GM21717 (cell line): ENCODE measurements at regions not wholly inside any gene's neighbourhood (a gene's known extent, or its start where the extent isn't known, plus 50 kb on each side); places are given as distances from the start of the nearest gene placed in this dataset.
"Not testable (repeated sequence)": the region's sequence is repeated elsewhere in the genome, so short reads cannot be mapped to it uniquely, and the experiment has no call there.

Source experiments
- ATAC-seq: cut with Tn5 transposase; IDR thresholded peaks from one replicate; pipeline ENCODE4 v1.9.1; 2021; ENCODE audit warnings: mild to moderate bottlenecking, moderate library complexity; ENCODE audit not compliant: unreplicated experiment

- no peak for ATAC-seq
These were observed 113.3 kb upstream of the JCAD start for GRCh38 chr10:30172673-30173072.

- no peak for ATAC-seq
These were observed 112.7 kb upstream of the JCAD start for GRCh38 chr10:30172091-30172490.

DNA sequence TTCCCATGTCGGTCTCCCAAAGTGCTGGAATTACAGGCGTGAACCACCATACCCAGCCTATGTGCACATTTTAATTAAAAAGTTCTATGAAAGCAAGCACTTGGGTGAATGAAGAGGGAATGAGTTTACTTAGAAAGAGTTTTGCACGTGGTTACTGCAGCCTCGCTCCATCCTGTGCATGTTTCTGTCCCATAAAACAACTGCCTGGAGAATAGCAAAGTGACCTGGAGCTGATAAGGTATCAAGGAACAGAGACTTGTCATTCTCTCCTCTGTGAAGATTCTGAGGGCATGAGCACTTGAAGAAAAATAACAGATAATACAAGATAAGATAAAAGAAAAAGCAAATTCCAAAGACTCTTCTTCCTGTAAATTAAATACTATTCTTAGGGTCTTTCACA lies 112.2 kb upstream of the JCAD start:
- ATAC-seq = no peak

DNA sequence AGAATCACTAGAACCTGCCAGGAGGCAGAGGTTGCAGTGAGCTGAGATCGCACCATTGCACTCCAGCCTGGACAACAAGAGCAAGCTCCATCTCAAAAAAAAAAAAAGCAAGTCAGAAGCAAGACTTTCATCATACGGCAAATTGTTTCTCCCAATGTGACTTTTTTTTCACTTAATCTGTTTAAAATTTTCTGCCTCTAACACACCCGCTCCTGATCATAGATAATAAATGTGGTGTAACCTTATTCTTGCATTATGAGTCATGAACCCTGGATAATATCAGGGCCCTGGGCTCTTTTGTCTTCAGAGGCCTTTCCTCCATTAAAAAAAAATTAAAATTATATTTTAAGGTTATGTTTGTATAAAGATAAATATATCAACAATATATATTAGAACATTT lies 111.4 kb upstream of the JCAD start:
- no peak for ATAC-seq

- no peak for ATAC-seq
These were observed 110.8 kb upstream of the JCAD start for GRCh38 chr10:30170146-30170545.

GRCh38 chr10:30169342-30169741 lies 110.0 kb upstream of the JCAD start:
- ATAC-seq = no peak

GRCh38 chr10:30166929-30167328 lies 107.5 kb upstream of the JCAD start:
- no peak for ATAC-seq

- not testable (repeated sequence) for ATAC-seq
These were observed 104.0 kb upstream of the JCAD start for GRCh38 chr10:30163410-30163809.

GRCh38 chr10:30162796-30163195 lies 103.4 kb upstream of the JCAD start:
- ATAC-seq = not testable (repeated sequence)

GRCh38 chr10:30160271-30160982 lies 101.0 kb upstream of the JCAD start:
- ATAC-seq = no peak

DNA sequence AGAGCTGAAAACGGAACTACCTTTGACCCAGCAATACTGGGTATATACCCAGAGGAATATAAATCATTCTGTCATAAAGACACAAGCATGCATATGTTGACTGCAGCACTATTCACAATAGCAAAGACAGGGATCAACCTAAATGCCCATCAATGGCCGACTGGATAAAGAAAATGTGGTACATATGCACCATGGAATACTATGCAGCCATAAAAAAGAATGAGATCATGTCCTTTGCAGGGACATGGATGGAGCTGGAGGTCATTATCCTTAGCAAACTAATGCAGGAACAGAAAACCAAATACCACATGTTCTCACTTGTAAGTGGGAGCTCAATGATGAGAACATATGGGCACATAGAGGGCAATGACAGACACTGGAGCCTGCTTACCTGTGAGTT lies 100.2 kb upstream of the JCAD start:
- ATAC-seq = not testable (repeated sequence)

DNA sequence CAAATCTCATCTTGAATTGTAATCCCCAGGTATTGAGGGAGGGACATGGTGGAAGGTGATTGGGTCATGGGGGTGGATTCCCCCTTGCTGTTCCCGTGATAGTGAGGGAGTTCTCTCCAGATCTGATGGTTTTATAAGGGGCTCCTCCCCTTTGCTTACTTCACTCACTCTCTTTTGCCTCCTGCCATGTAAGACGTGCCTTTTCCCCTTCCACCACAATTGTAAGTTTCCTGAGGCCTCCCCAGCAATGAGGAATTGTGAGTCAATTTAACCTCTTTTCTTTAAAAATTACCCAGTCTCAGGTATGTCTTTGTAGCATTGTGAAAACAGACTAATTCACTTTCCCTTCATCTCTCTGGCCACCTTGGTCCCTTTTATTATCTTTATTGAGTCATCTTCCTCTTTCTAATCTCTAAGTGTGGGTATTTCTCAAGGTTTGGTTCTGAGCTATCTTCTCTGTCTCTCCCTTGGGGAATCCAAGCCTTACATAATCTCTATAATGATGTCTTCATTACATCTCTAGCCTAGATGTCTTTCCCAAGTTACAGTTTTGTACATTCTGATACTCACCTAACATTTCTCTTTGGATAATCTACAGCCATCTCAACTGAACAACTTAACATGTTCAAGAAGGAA lies 99.1 kb upstream of the JCAD start:
- no peak for ATAC-seq

DNA sequence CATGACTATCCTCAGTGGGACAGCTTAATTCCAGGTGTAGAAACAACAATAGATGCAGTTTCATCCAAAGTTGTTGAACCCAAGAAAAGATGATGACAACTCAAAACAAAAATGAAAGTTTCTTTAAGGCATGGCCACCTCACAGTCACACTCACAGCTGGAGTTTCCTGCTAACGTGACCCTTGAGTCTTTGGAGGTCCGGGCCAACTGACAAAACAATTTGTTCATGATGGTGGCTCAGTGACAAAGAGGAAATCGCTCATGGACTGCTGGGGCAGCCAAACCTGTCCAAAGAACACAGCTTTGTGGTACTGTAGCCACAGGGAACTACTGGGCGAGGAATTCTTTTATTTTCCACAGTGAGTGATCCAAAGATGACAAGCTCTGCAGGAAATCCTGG lies 96.0 kb upstream of the JCAD start:
- no peak for ATAC-seq

DNA sequence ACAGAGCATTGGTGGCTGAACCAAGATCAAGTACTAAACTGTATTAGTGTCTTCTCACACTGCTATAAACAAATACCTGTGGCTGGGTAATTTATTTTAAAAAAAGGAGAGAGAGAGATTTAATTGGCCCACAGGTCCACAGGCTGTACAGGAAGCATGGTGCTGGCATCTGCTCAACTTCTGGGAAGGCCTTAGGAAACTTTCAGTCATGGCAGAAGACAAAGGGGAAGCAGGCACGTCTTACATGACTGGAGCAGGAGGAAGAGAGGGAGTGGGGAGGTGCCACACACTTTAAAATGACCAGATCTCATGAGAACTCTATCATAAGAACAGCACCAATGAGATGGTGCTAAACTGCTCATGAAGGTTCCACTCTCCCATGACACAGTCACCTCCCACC lies 95.2 kb upstream of the JCAD start:
- no peak for ATAC-seq

- no peak for ATAC-seq
These were observed 94.7 kb upstream of the JCAD start for GRCh38 chr10:30154126-30154525.

- ATAC-seq = no peak
These were observed 92.4 kb upstream of the JCAD start for GRCh38 chr10:30151581-30152389.

DNA sequence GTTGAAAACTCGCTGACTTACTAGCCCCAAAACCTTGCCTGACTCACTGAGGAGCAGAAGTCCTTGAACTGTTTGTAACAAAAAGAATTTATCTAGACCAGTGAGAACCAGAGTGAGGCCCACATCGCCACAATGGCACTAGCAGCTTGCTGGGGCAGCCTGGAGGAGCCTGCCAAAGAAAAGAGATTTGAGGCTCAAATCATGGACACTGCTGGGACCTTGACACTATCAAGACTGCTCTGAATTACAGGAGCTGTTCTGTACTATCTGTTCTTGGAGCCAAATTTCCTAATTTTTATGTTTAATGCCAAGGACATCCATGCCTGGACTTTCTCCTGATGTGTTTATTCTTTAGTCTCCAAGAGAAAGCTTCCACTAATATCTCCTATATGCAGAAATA lies 82.0 kb upstream of the JCAD start:
- ATAC-seq = no peak

- no peak for ATAC-seq
These were observed 75.0 kb upstream of the JCAD start for GRCh38 chr10:30134171-30134945.

DNA sequence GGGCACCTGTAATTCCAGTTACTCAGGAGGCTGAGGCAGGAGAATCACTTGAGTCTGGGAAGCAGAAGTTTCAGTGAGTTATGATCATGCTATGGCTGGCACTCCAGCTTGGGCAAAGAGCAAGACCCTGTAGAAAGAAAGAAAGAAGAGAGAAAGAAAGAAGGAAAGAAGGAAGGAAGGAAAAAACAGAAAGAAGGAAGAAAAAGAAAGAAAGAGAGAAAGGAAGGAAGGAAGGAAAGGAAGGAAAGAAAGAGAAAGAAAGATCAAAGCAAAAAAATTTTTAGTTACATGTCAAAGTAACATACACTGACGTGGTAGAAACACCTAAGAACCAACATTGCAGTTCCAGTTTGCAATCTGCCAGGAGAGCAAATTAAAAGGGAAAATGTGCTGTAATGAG lies 73.8 kb upstream of the JCAD start:
- ATAC-seq = no peak

GRCh38 chr10:30131369-30131768 lies 72.0 kb upstream of the JCAD start:
- ATAC-seq = not testable (repeated sequence)

GRCh38 chr10:30129326-30129725 lies 69.9 kb upstream of the JCAD start:
- ATAC-seq = not testable (repeated sequence)
